Daoy (cell line): ENCODE measurements at regions not wholly inside any gene's neighbourhood (a gene's known extent, or its start where the extent isn't known, plus 50 kb on each side); places are given as distances from the start of the nearest gene placed in this dataset.

Experiments
- DNase-seq: peaks from one replicate; pipeline ENCODE4 v3.0.0-alpha.2; 2015; ENCODE audit warnings: low read depth

DNA sequence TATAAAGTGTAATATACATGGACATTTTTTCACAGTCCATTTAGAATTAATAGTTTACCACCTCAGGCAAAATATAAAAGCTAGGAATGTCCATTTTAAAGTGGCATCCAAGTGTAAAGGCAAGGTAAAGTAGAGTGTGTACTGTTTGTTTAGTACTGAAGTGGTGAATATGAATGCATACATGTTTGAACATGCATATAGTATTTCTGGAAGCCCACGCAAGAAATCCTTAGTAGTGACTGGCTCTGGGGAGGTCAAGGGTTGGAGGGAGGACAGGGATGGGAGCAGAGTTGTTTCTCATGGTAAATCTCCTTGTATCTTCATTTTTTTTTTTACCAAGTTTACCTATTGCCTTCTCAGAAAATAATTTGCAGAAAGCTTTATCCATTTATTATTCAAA lies 129.2 kb downstream of the UNC5CL start:
- no peak for DNase-seq

DNA sequence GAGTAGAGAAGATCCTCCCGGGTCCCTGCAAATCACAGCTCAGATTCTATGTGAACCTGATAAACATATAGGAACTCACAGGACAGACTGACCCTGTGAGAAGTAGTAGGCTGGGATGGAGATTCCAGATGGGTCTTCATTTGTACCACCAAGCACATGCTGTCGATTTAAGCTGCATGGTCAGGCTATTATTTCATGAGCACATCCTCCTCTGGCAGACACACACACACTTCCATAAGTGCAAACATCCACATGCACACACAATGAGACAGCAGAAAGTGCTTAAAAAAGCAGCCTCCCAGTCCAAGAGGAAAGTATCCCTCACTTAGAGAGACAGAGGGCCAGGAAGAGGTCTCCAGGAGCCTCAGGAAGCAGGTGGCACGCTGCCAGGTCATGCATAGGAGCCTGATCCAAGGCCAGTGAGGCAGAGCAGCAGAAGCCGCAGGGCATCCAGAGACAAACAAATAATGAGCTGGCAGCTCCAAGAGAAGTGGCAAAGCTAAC lies 131.8 kb downstream of the UNC5CL start:
- peak; percentile 94 for DNase-seq

DNA sequence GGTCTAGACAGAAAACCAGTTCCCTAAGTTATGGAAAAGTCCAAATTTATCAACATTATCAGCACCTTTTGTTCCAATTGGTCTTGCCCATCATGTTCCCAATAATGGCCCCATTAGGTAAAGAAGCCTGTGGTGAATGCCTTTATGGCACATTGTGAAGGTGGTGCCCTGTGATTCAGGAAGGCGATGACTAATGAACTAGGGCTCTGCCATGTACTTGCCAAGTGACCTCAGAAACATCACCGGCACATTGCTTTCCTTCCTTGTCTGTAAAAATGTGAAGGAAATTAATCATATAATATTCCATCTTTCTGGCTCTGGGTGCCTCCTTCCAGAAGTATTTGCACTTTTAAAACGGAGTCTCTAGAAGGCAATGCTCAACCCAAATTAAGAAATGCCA lies 132.3 kb downstream of the UNC5CL start:
- DNase-seq, result peak; percentile 81

DNA sequence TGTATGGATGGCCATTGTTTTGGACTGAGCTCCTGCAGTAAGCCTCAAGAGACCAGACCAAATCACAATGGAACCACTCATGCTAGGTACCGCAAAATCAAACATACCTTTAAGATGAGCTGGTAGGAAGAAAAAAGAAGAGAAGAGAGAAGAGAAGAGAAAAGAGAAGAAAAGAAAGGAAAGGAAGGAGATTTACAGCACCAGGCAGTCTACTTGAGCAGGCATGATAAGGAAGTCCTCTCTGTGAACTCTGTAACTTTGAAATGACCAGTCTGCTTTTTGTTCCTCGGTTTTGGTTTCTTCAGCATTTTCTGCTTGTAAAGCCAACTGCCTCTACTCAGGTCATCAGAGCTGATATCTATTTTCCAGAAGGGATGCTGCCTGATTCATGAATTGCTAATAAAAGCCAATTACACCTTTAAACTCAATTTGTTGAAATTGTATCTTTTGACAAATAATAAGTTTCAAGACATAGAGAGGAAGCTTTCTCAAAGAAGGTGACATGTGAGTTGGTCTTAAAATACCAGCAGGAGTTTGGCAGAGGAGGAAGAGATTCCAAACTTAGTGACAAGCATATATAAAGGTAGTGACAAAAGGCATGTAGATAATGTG lies 134.3 kb downstream of the UNC5CL start:
- DNase-seq, result no peak

DNA sequence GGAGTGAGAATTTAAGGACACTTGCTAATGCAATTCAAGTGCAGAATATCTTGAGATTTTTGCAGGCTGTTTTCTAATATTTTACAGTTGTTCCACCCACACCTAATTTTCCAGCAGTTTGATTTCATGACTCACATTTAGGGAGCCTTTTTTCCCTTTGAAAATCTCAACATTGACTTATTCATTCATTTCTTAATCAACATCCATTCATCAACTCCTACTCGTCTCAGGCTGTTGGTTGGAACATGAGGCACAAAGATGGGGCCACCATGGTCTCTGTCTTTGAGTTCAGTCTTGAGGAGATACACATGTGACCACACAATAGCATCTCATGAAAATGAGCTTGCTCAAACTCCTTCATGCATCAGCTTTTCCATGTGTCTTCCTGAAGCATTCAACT lies 135.6 kb downstream of the UNC5CL start:
- DNase-seq, result no peak

DNA sequence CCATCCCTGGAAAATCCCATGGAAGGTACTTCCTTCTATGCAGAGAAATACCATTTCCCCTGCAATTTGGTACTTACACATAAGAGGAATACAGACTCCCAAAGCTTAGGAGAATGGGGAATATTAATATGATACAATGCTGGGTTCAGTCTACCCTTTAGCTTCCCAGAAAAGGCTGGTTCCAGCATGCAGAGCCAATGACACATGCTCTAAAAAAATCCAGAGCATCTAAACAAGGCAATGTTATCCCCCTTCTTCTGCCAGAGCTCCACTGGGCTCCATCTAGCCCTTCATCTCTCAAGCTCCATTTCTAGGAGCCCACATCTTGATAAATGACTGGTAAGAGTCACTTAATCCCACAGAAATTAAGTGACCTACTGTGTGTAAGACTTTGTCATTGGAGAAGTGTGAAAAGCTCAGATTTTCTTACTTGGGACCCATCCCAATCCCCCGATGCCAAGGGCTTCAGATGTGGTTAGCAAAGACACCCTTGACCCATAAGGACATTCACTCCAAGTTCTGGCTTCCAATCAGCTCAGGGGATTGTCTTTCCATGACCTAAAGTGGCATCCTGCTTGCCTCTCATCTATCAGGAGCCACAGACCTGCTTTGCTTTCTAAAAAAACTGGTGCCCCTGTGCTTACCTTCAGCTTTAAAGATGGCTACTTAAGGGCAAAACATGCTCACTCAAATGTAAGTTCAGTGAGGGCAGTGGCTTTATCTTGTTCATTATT lies 137.5 kb downstream of the UNC5CL start:
- no peak for DNase-seq

DNA sequence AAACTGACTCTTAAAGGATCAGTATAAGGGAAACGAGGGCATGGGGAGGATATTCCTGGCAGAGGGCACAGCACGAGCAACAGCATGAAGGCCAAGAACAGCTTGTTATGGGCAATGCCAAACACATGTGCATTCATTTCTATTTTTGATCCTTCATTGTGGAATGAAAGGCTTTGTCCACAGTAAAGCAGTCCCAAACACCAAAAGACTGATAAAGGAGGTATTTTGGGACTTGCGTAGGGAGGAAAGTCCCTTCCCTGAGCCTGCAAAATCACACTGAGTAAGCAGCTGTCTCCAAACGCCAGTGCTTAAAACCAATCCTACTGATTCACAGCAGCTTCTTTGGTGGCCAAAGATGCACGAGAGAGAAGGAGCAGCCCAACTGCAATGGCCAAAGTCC lies 138.2 kb downstream of the UNC5CL start:
- DNase-seq, result no peak

DNA sequence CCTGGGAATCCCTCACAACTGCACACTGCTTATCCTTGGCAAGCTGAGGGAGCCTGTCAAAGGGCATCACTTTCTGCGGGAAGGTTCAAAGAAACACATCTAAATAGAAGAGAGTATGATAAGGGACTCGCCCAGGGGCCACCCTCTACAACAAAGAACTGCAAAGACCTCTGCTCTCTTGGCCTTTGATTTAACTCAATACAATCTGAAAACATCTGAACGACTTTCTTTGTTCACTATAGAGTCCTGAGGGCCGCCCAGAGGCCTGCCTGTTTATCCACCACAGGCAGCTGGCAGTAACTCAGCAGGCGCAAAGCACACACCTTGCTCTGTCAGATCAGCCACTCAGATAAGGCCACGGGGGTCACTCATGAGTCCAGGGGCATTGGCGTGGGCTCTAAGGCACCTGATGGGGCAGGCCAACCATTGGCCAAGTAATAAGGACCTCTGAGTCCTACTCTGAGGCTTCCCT lies 139.3 kb downstream of the UNC5CL start:
- DNase-seq, result no peak

DNA sequence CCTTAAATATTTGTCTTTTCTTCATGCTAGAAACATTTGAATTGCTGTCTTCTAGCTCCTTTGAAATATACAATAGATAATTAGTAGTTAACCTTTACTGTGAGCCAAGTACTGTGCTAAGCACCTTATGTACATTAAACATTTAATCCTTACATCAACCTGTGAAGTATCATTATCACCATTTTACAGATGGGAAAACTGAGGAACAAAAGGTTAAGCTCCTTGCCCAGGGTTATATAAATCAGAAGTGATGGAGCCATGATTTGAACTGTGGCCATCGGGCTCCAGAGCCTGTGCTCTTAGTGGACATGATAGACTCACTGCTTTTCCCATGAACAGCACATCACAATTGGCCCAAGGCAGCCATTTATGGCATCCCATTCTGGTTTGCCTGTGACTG lies 140.9 kb downstream of the UNC5CL start:
- no peak for DNase-seq

DNA sequence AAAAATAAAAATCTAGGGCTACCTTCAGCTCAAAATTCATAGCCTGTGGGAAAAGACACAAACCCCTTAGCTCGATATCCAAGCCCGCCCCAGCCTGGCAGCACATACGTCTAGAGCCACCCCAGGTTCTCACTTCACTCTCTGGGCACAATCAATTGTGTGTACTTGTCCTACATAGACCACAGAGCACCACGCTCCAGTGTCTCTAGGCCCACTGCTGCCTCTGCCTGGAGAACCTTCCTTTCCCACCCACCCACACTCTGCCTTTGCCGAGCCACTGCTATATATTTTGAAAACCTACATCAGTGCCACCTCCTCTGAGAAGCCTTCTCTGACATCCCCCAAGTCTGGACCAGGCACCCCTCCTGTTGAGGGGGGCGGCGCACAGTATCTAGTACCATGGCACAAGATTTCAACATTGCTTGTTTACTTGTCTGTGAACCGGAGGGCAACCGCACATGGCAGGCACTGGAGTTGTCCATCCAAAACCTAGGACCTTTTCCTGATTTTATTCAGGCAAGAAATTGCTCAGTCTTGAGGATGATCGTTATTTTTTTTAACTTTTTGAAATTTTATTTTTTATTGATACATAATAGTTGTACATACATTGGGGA lies 141.5 kb downstream of the UNC5CL start:
- no peak for DNase-seq

DNA sequence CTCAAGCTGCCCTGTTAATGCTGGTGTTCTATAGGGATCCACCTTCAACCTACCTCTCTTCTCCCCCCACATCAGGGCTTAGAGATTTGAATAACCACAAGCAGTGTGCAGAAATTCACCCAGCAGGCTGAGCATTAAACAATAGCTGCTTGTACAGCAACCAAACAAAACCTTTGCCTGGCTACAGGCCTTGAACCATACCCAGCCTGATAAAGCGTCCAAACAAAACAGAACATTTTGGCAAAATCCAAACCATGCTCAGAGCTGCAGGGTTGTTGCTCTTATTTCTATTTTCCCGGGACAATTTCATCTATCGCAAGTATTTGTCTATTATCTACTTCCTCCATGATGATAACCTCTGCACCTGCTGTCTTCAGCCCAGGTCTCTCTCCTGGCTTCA lies 142.3 kb downstream of the UNC5CL start:
- no peak for DNase-seq

DNA sequence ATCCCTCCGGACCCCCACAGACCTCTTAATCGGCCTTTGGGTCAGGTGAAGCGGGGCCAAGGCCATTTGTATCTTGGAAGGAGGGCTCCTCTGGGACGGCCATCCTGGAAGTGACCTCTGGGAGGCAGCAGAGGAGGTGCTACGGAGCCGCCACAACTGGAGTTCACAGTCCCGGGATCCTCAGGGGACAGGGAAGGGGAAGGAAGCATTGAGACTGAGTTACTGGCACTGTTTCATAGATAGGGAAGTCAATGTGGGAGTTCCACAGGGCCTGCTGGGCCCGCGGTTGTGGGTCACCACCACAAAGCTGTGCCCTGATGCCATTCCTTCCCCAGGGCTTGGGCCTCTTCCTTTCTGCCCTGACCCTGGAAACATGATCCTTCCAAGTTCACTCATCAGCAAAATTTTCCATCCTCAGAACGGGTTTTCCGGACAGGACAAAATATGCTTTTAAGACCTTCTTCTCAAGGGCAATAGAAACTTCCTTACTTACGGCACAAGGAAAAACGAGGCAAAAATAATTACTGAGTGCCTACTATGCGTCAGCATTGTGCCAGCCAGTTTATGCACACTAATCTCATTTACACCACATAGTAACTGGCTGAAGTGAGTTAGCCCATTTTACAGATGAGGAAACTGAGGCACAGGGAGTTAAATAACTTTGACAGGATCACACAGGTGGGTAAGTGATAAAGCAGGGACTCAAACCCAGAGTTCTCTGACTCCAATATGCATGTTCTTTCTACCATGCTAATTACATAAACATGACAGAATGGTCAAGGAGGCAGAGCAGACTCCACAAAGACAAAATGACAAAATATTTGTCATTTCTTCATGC lies 143.8 kb downstream of the UNC5CL start:
- peak; percentile 83 for DNase-seq

DNA sequence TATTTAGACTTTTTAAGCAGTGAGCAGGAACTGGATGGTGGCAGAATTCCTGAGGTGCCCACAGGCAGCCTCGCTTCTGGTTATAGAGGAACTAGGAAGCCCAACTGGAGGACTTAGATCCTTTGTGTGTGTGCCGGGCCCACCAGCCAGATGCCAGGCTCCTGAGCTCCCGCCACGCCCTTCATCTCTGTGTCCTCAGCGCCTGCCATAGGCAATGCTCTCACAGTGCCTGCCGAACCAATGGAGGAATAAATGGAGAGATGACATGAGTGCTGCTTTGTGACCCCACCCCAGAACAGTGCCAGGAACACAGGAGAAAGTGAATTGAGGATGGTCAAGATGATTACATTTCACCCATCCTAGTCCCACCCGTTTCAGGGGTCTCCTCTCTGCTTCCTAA lies 146.0 kb downstream of the UNC5CL start:
- DNase-seq, result no peak

DNA sequence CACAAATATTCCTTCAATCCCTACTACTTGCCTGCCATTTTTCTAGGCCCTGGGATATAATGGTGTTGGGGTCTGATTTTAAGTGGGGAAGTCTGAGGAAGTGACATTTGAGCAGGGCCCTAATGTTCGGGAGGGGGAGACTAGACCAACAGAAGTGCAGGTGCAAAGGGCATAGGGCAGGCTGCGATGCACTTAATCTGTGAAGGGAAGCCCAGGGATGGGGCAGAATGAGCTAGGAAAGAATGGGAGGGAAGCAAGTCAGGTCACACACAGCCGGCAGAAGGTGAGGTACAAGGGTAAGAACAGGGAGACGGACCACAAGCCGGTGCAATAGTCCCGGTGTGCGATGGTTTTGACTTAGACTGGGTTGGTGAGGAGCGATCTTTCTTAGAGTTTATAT lies 146.8 kb downstream of the UNC5CL start:
- DNase-seq, result no peak

DNA sequence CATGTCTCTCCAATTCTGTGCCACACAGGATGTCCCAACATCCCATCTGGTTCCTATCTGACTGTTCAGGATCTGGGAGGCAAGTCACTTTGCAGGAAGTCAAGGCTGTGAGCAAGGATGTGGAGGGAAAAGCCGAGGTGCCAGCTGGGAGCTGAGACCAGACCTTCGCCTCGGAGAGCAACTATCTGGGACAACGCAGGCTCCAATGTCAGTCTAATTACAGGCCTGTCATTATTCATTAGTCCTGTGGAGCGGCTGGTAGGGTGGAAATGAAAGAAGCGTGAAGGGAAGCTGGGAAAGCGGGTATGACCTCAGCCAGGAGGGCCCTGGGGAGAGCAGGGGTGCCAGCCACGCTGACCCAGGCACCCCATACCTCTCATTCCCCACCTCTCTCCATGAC lies 147.3 kb downstream of the UNC5CL start:
- DNase-seq, result no peak

DNA sequence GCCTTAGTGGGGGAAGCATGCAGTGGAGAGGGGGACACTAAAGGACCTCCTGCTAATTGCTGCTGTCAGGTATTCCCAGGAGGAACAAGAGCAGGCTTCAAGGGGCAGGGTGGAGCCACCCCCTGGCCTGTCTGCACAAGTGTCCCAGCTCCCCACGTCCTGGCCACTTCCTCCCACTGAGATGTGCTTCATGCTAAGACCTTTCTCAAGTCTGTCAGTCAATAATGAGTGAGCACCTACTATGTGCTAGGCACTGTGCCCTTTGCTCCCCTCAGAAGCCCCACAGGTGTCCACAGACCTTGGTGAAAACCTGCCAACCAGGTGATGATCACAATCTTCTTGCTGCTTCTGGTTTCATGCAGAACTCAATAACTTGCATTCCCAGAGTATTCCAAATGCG lies 147.9 kb downstream of the UNC5CL start:
- no peak for DNase-seq

DNA sequence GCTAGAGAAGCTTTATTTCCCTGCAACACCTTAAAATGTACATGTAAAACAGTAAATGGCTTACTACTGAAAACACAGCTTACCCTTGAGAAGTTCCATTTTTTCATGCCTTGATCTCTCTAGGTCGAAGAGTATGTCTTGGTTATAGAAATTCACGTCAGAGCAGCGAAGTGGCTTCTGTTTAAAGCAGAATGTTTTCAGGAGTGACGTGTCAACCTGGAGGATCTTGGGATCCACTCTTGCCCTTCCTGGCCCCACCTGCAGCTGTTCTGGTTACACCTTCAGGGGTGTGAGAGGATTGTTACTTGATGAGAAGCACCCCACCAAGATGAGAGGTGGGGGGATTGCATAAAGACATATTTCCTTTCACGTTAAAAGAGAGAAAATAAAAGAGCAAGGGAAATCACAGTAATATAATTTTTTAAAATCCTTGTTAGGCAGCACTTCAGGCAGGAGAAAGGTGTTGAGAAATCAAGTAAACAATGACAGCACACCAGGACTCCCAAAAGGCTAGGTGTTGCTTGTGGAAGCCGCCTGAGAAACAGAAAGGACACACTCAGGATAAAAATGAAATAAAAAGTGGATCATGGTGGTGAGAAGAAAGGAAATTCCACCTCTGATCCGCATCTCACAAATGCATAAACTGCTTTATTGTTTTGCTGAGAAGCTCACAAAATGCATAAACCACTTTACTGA lies 149.7 kb downstream of the UNC5CL start:
- DNase-seq, result no peak

DNA sequence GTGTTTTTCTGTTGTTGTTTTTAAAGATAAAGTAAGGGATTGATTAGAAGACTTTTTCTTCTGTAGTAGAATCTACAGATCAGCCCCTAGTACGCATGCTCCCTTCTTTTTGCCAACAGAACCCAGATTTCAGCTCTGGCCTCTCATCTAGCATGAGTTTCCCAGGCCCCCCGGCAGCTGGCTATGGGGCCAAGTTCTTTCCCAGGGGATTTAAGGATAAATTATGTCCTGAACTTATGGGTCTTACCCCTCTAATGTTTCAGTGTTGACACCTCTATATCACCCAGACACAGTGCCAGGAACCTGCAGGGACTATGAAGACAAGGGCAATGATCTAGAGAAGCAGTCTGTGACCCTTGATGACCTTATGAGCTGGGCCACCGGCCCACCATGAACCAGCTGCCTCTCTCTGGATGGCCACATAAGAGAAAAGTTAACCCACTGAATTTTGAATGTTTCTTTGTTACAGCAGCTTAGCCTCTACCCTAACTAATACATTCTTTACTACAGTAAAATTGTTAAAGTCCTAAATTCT lies 150.5 kb downstream of the UNC5CL start:
- no peak for DNase-seq

DNA sequence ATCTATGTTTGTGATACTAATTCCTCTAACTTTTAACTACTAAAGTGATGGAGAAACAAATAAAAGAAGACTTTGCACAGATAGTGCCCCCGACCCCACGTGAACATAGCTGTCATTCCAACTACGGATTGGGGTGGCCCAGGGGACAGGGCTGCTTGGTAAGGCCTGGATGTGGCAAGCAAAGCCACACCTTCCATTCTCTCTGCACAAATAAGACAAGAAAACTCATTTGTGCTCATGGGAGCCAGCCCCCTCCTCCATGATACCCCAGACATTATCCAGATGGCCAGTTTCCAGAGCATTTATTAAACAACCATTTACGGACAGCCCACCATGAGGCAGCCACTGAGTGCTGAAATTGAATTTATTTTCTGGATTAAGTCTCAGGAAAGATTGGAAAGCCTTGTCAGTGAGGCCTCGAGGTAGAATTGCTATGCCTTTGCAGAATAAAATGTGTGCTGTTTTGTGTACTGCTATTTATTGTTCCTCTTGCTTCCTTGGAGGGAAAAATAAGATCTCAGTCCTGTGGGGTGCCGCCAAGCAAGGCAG lies 151.2 kb downstream of the UNC5CL start:
- DNase-seq, result no peak

DNA sequence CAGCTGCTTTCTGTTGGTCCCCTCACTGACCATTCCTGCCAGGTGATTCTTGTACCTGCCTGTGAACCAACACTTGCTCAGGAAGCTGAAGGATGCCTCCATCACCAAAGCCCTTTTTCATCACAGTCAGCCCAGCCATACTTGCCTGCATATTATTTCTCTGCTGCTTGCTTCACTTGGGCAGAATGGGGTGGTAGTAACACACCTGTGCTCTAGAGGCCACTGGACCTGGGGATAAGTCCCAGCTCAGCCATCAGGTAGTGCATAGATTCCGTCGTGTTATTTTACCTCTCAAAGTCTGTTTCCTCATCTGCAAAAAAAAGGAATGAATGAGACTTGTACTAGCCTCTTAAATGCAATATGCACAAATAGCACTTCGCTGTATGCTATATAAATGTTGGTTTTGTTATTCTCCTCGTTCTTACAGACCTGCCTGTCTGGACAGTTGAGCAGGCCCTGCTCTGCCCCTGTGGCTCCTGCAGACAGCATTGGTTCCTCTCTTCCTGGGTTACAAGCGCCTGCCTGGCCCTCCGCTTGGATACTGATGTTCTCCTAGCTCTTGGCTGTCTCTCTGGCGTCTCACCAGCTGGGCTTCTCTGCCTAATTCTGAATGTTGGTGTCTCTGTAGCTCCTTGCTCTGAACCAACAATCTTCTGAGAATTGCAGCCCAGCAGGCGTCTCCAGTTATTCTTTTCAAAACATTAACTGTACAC lies 151.8 kb downstream of the UNC5CL start:
- DNase-seq, result no peak
